Adrenal gland (tissue), 9 donors: ENCODE measurements at regions not wholly inside any gene's neighbourhood (a gene's known extent, or its start where the extent isn't known, plus 50 kb on each side); places are given as distances from the start of the nearest gene placed in this dataset.

ENCODE experiments used
- DNase-seq, 7 donors: peaks; one replicate each; pipeline ENCODE4 v3.0.0-alpha.2; 2019 to 2020
- H3K27ac ChIP-seq, 5 donors: fragments of 200-600 bp; sonication (generic) in 4 of 5; 1 replicate in 3 of 5; 2 replicates in 2 of 5; pipeline versions ENCODE4 v1.5.1 to v1.8.0; 2016 to 2020; ENCODE audit warnings: mild to moderate bottlenecking in 1 of 5
- H3K27me3 ChIP-seq: fragments of 200-600 bp; 2 replicates; pipeline ENCODE4 v1.8.0; 2021
- H3K36me3 ChIP-seq, 2 donors: fragments of 200-600 bp; replicated peaks in 1 of 2; 1 replicate in 1 of 2; 2 replicates in 1 of 2; pipeline versions ENCODE4 v1.5.1 to v1.8.0; 2018 to 2022
- H3K4me1 ChIP-seq, 2 donors: fragments of 200-600 bp; replicated peaks in 1 of 2; 1 replicate in 1 of 2; 2 replicates in 1 of 2; pipeline versions ENCODE4 v1.5.1 to v1.8.0; 2018 to 2021
- H3K4me3 ChIP-seq, 4 donors: fragments of 200-600 bp; sonication (generic) in 3 of 4; one replicate each; pipeline ENCODE4 v1.5.1; 2016 to 2018
- H3K9me3 ChIP-seq, 3 donors: fragments of 200-600 bp; sonication (generic) in 1 of 3; replicated peaks in 1 of 3; 1 replicate in 2 of 3; 2 replicates in 1 of 3; pipeline versions ENCODE4 v1.5.1 to v1.8.0; 2016 to 2021
- POLR2A ChIP-seq, 2 donors: fragments of 450-650 bp; IDR thresholded peaks; one replicate each; pipeline ENCODE4 v1.6.1; 2017; ENCODE audit warnings: antibody characterized with exemption in 2 of 2, mild to moderate bottlenecking in 2 of 2, moderate library complexity in 1 of 2
- WGBS, 4 donors: extraction: QIAGEN DNeasy Blood & Tissue Kit in 2 of 4; methylation state at CpG; one replicate each; pipeline versions ENCODE4 v1.1.5 to v1.1.7; 2013 to 2017; 5-methylcytosine and 5-hydroxymethylcytosine counted together
- intact Hi-C, 2 donors: fragments of 100-400 bp; cut with DNase I; formaldehyde crosslinking; loops; one replicate each; pipeline versions ENCODE4 v1.14.1 to v1.15.0; 2022 to 2023
- TF ChIP-seq, protein P1 (sequence below), 6 experiments: fragments of 450-650 bp in 4 of 6; fragments of 200-600 bp in 2 of 6; sonication (generic) in 1 of 6; IDR thresholded peaks; 1 replicate in 5 of 6; 2 replicates in 1 of 6; pipeline versions ENCODE4 v1.5.1 to v1.8.0; 2016 to 2021; ENCODE audit warnings: antibody characterized with exemption in 6 of 6, mild to moderate bottlenecking in 2 of 6, moderate library complexity in 1 of 6
- donor health status: healthy with polysubstance abuse.
- donor health status: Bipolar disorder and iron deficiency.
- donor health status: DM: yes; HTN: yes; CAD: no.
- donor health status: DM: no; HTN: no; CAD: no.
- donor health status: DM: no; HTN: no; CAD: no.

DNA sequence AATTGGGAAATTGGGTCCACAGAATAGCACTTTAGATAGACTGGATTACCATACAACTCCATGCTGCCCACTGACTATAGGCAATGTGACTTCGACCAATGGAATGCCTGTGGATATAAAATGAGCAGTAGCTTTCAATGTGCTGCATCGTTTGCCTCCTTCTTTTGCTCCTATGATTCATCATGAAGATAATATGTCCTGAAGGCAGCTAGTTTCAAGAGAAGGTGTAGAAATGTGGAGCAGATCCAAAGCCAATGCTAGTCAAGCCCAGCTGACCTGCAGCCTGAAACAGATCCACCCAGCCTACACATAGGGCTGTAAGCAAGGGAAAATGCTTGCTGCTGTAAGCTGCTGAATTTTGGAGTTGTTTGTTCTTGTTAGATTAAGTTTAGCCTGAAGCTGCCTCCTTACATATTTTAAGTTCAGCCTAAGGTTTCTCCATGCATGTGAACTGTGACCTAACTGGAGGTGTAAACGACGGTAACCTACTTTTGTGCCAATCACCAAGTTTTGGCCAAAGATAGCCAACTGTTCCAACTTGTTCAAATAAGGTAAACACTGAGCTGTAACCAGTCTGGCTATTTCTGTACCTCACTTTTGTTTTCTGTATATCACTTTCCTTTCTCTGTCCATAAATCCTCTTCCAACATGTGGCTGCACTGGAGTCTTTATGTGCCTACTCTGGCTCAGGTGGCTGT, 169.1 kb upstream of the AVPR1A start:
- WGBS, 4 donors = 79 to 87% (median 84%) methylated on average over 4 of the region's 4 CpGs

DNA sequence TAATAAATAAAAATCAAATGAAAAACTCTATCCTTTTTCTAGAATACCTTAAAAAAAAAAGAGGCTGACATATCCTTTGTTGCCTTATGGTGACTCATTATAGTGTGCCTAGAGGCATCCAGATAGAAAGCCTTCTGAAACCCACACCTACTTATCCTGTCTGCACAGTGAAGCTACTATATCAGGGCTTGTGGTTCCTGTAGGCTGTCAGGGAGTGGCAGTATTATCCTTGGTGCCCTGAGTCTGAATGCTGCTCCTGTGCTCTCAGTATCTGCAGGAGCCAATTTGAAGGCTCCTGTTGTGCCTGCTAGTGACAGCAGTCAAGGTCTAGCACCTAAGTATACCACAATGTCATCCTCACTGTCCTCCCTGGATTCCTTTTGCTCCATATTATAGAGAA, 168.4 kb upstream of the AVPR1A start:
- H3K27ac ChIP-seq = no peak overlapping the region
- no peaks in the 10 kb centered on the region for H3K4me1 ChIP-seq
- TF ChIP-seq, protein P1, sequence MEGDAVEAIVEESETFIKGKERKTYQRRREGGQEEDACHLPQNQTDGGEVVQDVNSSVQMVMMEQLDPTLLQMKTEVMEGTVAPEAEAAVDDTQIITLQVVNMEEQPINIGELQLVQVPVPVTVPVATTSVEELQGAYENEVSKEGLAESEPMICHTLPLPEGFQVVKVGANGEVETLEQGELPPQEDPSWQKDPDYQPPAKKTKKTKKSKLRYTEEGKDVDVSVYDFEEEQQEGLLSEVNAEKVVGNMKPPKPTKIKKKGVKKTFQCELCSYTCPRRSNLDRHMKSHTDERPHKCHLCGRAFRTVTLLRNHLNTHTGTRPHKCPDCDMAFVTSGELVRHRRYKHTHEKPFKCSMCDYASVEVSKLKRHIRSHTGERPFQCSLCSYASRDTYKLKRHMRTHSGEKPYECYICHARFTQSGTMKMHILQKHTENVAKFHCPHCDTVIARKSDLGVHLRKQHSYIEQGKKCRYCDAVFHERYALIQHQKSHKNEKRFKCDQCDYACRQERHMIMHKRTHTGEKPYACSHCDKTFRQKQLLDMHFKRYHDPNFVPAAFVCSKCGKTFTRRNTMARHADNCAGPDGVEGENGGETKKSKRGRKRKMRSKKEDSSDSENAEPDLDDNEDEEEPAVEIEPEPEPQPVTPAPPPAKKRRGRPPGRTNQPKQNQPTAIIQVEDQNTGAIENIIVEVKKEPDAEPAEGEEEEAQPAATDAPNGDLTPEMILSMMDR (IDR thresholded peaks at IDR 0.05) = no peak
- TF ChIP-seq POLR2A (IDR thresholded peaks at IDR 0.05) = no peak
- H3K36me3 ChIP-seq = no peaks in the 10 kb centered on the region
- no peaks in the 10 kb centered on the region for H3K27me3 ChIP-seq
- DNase-seq = no peak
- H3K9me3 ChIP-seq = no peaks in the 10 kb centered on the region
- H3K4me3 ChIP-seq = no peak overlapping the region
- intact Hi-C loops = no loop called here

More for the DNA sequence above, 169.1 kb upstream of the AVPR1A start:
- intact Hi-C loops = no loop called here
- no peak overlapping the region for H3K27ac ChIP-seq
- no peaks in the 10 kb centered on the region for H3K9me3 ChIP-seq
- no peaks in the 10 kb centered on the region for H3K4me1 ChIP-seq
- no peak for TF ChIP-seq POLR2A (IDR thresholded peaks at IDR 0.05)
- TF ChIP-seq, protein P1 (IDR thresholded peaks at IDR 0.05) = no peak
- H3K36me3 ChIP-seq = no peaks in the 10 kb centered on the region
- H3K27me3 ChIP-seq = no peaks in the 10 kb centered on the region
- DNase-seq = no peak
- no peak overlapping the region for H3K4me3 ChIP-seq

DNA sequence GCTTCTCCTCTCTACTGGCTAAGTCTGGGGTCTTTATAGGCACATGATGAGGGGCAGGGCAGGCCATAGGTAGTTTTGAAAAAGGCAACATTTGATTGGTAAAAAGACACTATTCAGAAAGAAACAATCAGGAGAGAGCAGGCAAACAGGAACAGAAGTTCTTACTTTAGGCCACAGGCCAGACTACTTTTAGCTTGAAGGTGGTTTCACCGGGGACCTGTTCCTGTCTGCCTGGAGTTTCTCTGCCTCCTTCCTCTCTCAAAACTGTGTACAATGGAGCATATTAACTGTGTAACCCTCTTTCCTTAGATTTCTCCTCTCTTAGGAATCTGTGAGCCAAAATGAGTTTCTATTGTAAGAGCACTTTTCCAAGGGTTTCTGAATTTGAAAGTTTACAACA, 167.9 kb upstream of the AVPR1A start:
- intact Hi-C loops = no loop called here

DNA sequence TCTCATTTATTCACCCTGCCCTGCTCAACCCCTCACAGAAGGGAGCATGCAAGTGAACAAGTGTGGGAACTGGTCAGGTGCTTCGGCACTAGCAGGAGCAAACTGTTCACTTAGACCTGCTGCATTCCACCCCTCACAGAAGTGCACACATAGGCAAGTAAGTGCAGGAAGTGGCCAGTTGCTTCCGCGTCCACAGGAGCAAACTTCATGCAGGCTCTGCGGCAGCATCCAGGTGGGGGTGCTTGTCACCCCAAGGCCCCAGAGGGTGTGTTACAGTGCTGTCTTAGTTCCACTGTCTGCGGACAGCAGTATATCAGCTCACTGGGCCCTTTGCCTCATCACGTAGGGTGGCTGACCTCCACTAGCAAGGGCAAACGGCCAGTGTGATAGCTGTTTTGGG, 167.3 kb upstream of the AVPR1A start:
- H3K27ac ChIP-seq = no peak overlapping the region
- intact Hi-C loops = no loop called here
- no peak for DNase-seq
- no peaks in the 10 kb centered on the region for H3K9me3 ChIP-seq
- no peaks in the 10 kb centered on the region for H3K36me3 ChIP-seq
- no peak overlapping the region for H3K4me3 ChIP-seq
- 77 to 88% (median 83%) methylated on average over 3 to 7 of the region's 7 CpGs for WGBS, 4 donors
- no peaks in the 10 kb centered on the region for H3K4me1 ChIP-seq
- no peaks in the 10 kb centered on the region for H3K27me3 ChIP-seq
- TF ChIP-seq, protein P1 (IDR thresholded peaks at IDR 0.05) = no peak
- TF ChIP-seq POLR2A (IDR thresholded peaks at IDR 0.05) = no peak

More for the DNA sequence above, 167.9 kb upstream of the AVPR1A start:
- H3K4me1 ChIP-seq = no peaks in the 10 kb centered on the region
- H3K9me3 ChIP-seq = no peaks in the 10 kb centered on the region
- H3K27me3 ChIP-seq = no peaks in the 10 kb centered on the region
- no peak for TF ChIP-seq POLR2A (IDR thresholded peaks at IDR 0.05)
- TF ChIP-seq, protein P1 (IDR thresholded peaks at IDR 0.05) = no peak
- DNase-seq = no peak
- no peak overlapping the region for H3K4me3 ChIP-seq
- H3K36me3 ChIP-seq = no peaks in the 10 kb centered on the region
- 80 to 85% (median 83%) methylated on average over 1 of the region's 1 CpG for WGBS, 4 donors
- H3K27ac ChIP-seq = no peak overlapping the region
